Astrocyte of the cerebellum (primary cell): ENCODE measurements at regions not wholly inside any gene's neighbourhood (a gene's known extent, or its start where the extent isn't known, plus 50 kb on each side); places are given as distances from the start of the nearest gene placed in this dataset.

Experiments used
- DNase-seq: peaks from one replicate; pipeline ENCODE4 v3.0.0-alpha.2; 2011; ENCODE audit warnings: low read depth
- H3K4me3 ChIP-seq: 2 replicates; pipeline ENCODE4 v1.5.1; 2011; ENCODE audit warnings: mild to moderate bottlenecking, low read depth, low read length, moderate library complexity
- in situ Hi-C: cut with HindIII; loops from 2 replicates; pipeline ENCODE4 v1.10.0; 2017; ENCODE audit warnings: low sequenced_read_pairs
- TF ChIP-seq, protein P1 (sequence below): IDR thresholded peaks from 2 replicates; pipeline ENCODE4 v1.5.1; 2012; ENCODE audit warnings: low read length, low read depth, moderate library complexity, mild to moderate bottlenecking; ENCODE audit errors: missing control alignments

DNA sequence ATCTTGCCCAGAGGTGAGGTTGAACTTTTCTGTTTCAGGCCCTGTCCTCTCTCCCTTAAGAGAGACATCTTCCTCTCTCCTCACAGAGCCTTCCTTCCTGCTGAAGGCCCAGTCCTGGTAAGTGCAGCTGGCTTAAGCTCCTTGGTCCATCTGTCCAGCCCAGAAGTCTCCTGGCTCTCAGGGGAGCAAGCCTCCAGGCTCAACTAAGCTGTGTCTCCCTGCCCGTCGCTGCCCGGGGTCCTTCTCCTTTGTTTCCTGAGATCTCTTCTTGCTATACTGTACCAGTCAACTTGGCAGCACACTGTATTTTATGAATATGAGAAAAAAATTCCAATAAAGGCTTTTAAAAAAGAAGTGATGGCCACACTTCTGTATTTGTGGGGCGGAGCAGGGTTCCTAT, 77.4 kb downstream of the KCNF1 start:
- H3K4me3 ChIP-seq, result no peak overlapping the region
- in situ Hi-C loops, result no loop called here
- no peak for DNase-seq
- TF ChIP-seq, protein P1, sequence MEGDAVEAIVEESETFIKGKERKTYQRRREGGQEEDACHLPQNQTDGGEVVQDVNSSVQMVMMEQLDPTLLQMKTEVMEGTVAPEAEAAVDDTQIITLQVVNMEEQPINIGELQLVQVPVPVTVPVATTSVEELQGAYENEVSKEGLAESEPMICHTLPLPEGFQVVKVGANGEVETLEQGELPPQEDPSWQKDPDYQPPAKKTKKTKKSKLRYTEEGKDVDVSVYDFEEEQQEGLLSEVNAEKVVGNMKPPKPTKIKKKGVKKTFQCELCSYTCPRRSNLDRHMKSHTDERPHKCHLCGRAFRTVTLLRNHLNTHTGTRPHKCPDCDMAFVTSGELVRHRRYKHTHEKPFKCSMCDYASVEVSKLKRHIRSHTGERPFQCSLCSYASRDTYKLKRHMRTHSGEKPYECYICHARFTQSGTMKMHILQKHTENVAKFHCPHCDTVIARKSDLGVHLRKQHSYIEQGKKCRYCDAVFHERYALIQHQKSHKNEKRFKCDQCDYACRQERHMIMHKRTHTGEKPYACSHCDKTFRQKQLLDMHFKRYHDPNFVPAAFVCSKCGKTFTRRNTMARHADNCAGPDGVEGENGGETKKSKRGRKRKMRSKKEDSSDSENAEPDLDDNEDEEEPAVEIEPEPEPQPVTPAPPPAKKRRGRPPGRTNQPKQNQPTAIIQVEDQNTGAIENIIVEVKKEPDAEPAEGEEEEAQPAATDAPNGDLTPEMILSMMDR, result no peak

DNA sequence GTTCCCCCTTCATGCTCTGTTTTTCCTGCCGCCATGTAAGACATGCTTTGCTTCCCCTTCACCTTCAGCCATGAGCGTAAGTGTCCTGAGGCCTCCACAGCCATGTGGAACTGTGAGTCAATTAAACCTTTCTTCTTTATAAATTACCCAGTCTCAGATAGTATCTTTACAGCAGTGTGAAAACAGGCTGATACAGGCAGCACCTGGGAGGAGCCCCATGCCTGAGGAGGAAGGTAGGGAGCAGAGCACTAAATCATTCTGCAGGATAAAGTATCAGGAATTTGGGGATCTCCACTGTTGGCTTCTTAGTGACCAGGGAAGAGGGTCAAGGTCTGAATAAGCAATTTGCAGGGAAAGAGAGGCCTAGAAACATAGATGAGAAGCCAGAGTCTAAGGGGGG, 78.0 kb downstream of the KCNF1 start:
- in situ Hi-C loops, result no loop called here
- H3K4me3 ChIP-seq, result no peak overlapping the region
- DNase-seq, result no peak
- TF ChIP-seq, protein P1, result no peak

DNA sequence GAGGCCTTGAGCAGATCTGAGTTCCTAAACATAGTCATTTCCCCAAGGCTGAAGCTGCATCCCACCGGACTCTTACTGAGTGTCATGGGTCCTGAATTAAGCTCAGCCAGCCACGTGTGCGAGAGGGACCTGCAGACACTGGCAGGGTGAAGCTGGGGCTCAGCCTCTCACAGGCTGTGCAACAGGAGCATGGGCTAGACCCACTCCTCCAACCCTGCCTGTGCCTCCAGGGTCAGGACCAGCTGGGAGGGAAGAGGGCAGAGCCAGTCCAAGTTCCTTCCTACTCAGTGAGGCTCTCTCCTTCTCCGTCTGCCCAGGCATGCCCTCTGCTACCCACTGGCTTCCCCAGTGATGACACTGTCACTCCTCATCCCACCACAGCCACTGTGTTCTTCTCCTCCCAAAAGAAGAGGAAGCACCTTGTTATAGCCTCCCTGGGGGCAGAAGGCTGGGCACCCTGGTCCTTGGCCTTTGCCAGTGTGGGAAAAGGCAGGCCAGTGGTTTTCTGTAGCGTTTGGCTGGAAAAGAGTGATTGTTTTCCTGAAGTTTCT, 78.9 kb downstream of the KCNF1 start:
- TF ChIP-seq, protein P1, result no peak
- no peak overlapping the region for H3K4me3 ChIP-seq
- in situ Hi-C loops, result no loop called here
- no peak for DNase-seq

DNA sequence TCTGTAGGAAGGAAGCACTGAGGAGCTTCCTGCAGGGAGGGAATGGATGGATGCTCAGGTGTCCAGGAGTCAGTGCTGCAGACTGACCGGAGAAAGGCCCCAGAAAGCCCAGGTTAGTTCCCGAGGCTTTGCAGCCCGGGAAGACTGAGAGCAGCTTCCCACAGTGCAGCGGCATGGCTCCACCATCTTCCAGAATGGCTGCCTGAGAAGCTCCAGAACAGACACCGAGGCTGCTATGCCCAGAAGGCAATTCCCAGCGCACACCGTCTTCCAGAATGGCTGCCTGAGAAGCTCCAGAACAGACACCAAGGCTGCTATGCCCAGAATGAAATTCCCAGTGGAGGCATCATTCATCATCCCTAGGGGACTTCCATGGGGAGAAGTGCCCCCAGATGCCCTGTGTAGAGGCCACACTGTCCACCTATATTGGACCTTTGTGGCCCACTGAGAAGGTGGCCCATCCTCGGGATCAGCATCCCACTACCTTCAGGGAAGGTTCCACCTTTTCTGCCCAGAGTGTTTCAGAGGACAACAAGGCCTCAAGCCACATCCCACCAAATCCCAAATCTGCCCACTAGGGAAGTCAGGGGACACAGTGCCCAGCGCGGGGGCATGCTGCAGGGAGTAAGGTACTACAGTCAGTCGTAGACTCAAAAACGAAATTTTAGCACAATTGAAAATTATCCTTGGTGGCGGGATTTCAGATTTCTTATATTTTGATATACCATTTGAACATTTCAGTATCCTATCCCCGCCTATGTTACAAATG, 80.5 kb downstream of the KCNF1 start:
- DNase-seq, result no peak
- in situ Hi-C loops, result no loop called here
- H3K4me3 ChIP-seq, result no peak overlapping the region
- TF ChIP-seq, protein P1, result no peak

DNA sequence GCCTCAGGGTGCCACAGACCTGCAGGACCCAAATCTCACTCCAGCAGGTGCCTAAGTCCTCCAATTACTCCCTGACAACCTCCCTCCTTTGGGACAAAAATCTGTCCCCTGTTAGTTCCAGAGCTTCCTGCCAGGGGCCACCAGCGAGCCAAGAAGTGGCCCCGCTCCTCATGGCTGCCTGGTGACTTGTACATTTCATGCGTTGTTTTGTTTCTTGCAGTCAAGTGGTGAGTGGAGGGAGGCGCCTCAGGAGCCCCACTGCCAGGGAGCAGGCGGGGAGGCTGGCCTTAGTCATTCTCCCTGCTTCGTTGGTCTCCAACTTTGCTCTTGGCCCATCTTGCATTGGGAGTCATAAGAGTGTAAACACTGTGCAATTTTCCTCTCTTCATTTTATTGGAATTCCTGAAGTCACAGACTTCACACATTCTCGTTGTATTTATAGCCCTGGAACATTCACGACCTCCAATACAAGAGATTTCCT, 81.3 kb downstream of the KCNF1 start:
- in situ Hi-C loops, result no loop called here

DNA sequence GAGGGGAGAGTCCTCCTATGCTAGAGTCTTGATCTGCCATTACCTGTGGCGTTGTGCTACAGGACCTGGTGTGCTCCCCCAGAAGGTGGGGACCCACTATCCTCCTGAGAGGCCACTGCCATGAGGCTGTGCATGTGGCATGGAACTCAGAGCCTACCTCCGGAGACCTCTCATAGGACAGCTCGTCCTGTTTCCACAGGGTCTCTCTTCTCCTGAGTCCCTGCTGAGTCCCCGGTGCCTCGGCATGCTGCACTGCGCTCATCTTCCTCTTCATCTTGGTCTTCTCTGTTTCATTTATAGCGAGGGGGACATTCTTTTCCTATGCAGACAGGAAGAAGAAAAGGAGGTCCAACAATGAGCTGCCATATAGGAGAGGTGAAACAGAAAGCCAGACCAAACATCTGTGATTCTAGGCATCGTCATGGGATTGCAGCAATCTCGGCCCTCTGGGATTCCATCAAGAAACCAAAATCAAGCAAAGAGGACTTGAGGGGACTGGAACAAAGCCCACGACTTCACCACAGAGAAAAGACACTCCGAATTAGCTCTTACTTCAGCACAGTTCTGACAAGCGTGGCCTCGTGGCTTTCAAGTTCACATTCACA, 83.7 kb downstream of the KCNF1 start:
- in situ Hi-C loops, result no loop called here
- no peak overlapping the region for H3K4me3 ChIP-seq
- TF ChIP-seq, protein P1, result no peak
- no peak for DNase-seq

More for the DNA sequence above, 81.3 kb downstream of the KCNF1 start:
- DNase-seq, result no peak
- TF ChIP-seq, protein P1, result no peak
- no peak overlapping the region for H3K4me3 ChIP-seq
